GM19035 (cell line): ENCODE measurements at regions not wholly inside any gene's neighbourhood (a gene's known extent, or its start where the extent isn't known, plus 50 kb on each side); places are given as distances from the start of the nearest gene placed in this dataset.

ENCODE experiments used
- ATAC-seq: cut with Tn5 transposase; IDR thresholded peaks from one replicate; pipeline ENCODE4 v1.9.1; 2021; ENCODE audit not compliant: unreplicated experiment

DNA sequence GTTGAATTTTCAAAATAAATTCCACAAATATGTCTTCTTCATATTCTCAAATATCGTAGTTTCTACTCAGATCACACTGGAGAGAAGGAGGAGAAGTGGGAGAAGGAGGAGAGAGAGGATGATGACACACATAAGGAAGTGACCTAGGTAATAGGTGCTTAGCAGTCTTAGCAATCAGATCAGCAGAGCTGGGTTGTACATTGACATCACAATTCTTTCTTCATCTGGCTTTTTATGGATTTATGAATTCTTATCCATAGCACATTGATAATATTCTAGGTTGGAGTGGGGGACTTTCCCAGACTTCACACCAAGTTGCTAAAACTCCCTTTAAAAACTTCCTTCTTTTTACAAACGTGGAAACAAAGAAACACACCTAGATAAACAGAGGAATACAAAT, 86.9 kb downstream of the FGF9 start:
- ATAC-seq: no peak

DNA sequence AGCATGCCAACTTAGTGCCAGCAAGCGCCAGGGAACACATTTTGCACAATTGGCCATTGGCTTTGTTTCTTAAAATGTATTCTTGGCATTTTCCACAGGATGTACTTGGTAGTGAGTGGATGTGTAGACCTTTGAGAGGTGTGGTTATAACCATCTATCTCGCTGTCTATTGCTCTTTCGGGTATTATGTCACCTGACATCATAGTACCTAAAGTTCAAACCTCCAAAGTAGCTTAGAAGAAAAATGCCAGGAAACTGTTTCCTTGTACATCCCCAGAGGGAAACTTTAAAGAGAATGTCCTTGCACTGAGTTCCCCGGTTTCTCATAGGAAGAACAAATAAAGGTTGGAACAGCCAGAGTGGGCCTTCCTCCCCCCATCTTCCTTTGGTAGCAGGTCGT, 87.6 kb downstream of the FGF9 start:
- ATAC-seq: no peak

DNA sequence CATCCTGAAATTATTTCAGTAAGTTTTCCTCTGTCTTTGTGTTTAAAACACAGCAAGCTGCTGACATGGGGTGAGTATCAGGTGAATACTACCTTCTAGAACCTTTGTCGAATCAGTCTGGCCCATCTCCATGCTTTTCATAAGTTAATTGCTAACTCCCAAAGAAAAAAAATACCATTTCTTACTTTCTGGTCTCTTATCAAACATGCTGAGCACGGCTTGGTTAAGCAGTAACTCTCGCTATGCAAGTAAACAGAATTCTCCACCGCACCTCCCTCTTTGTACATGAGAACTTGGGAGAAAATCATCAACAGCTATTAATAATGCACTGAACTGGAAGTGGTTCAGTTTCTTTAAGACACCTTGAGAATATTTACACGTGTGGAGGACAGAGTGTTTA, 88.6 kb downstream of the FGF9 start:
- no peak for ATAC-seq

DNA sequence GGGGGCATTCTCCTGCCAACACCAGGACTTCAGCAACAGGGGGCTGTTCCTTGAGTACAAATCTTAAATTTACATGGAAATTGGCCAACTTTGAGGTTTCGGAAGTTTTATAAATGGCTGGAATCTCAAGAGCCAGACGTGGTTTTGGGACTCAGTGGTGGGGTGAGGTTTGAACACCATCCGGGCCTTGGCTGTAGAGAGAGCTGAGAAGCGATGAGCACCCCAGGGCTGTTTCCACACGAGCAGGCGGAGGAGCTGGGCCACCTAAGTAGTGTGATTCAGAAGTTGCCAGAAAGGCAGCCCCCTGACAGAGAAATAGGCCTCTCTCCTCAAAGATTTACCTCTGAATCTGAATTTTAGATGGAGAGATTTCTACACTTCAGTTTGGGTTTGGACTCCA, 89.0 kb downstream of the FGF9 start:
- ATAC-seq: no peak

DNA sequence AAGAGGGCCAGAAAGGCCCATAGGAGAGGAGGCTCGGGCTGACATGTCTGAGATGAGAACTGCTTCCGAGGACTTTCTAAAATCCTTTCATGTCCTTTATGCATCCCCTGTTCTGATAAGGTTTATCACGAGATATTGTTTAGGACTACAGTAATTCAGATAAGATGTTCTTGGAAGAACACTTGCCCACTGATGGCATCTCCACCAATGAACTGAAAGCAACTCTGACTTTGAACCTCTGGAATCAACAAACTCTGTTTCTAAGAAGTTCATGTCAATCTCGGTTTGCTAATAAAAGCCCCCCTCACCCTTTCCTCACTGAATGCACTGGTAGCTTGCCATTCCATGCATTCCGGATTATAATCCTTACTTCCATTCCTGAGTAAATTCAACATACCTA, 90.9 kb downstream of the FGF9 start:
- ATAC-seq: no peak

DNA sequence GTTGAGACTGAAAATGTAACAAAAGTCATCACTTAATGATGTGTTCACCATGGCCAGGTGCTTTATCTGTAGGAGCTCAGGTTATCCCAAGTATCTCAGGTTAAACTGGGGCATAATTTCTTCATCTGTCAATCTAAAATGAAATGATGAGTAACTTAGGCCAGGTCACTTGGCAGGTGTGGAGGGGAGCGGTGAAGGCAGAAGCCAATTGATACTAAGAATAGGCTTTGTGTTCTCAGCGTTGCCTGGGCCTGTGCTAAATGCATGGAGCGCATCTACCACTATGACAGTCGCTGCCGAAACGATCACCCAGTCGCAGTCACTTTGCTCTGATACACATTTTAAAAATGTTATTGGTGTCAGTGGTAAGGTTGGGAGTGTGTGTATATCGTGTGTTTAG, 91.6 kb downstream of the FGF9 start:
- no peak for ATAC-seq

DNA sequence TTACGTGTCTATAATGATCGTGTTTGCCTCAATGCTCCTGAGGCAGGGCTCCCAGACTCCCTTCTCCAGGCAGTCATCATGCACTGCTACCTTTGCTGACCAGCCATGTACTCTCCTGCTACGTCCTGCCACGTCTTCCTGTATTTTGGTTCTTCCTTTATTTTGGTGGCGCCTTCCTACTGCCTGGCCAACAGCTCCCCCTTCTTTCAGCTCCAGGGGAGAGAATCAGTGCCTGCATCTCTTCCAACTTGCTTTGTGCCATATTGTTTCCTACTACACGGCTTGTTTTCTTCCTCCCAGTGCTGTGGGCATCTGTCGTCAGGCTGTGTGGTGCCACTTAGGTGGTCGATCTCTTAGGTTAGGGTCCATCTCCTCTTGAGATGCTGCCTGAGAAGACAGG, 96.2 kb downstream of the FGF9 start:
- no peak for ATAC-seq

DNA sequence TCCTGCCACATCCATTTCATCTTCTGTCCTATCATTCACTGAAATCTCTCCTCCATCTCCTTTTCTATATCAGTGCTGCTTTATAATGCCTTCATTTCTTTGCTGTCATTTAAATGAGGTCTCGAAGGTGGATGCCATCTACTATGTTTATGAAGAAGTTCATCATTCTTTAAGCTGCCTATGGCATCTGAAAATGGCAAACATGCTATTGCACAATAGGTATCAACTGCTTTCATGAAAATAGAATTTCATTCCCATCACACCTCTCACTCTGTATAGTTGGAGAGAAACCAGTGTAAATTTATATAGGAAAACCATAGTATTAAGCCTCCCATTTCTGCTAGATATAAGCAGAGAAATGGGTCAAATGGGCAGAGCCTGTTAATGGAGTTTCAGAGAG, 100.2 kb downstream of the FGF9 start:
- no peak for ATAC-seq

DNA sequence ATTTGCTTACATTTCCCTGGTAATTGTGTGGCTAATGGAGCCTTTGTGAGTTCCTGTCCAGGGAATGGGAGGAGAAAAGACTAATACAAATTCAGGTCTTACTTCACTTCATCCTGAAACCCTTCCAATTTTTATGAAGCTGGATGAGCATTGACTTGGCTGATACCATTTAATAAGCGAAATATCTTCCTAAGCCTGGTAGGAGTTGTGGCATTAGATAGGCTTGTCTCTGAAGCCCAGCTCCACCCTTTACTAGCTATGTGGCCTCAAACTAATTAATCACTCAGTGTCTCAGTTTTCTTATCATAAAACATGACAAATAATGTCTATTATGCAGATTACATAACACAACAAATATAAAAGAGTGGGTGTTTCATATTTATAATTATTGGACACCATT, 106.3 kb downstream of the FGF9 start:
- no peak for ATAC-seq

DNA sequence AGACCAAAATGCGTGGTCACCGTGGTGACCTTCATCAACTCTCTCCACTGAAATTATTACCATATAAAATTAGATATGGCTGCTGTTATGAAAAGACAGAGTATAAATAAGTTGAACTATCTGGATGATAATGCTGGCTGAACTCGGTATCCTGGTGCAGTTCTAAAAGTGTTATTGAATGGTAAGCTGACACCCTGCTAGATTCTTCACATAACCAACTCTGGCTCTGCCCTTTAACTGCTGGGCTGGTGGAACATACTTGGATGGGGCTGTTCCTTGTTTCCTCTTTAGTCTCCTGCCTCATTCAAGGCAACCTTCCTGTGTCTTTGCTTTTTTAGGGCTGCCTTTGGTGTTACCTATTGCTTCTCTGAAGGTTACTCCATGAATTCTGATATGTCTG, 106.9 kb downstream of the FGF9 start:
- ATAC-seq: no peak

DNA sequence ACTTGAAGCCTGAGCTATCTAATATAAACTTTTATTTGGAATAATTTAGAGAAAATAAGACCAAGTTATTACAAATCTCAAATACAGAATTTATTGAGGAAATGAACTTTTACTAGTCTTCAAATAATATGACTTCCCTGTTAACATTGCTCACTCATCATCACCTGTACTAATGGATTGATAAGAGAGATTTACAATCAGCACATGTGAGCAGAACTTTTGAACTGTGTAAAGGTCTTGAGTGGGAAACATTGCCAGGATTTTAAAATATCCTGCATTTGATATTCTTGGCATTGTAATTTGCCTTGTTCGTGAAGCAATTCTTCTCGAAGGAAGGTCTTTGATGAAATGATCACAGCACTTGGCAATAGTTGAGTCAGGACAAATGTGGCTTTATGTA, 111.9 kb downstream of the FGF9 start:
- no peak for ATAC-seq

DNA sequence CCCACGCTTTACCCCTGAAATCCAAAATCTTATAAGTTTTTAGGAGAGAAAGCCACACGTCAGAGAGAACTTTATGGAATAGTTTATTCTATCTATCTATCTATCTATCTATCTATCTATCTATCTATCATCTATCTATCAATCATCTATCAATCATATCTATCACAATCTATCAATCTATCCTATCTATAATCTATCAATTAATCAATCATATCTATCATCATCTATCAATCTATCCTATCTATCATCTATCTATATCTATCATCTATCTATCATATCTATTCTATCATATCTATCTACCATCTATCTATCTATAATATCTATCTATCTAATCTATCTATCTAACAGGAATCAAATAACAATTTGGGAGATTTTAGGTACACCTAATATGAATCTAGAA, 115.1 kb downstream of the FGF9 start:
- no peak for ATAC-seq

DNA sequence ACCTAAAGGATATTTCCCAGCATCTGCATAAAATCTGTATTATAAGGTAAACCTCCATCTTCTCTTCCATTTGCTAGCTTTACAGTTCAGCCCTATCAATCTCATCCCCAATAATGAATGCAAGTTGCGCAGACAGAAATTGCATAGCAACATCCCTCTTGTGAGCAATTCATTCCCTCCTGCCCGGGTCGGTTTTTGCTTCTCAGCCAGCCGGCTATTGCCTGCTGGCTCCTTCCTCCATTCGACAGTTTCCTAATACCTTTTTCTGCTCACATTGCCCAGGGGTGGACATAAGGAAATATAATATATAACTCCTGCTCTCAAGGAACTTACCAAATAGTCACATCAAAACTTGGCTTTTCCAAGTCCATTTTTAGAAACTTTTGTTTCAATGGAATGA, 125.2 kb downstream of the FGF9 start:
- ATAC-seq: no peak

DNA sequence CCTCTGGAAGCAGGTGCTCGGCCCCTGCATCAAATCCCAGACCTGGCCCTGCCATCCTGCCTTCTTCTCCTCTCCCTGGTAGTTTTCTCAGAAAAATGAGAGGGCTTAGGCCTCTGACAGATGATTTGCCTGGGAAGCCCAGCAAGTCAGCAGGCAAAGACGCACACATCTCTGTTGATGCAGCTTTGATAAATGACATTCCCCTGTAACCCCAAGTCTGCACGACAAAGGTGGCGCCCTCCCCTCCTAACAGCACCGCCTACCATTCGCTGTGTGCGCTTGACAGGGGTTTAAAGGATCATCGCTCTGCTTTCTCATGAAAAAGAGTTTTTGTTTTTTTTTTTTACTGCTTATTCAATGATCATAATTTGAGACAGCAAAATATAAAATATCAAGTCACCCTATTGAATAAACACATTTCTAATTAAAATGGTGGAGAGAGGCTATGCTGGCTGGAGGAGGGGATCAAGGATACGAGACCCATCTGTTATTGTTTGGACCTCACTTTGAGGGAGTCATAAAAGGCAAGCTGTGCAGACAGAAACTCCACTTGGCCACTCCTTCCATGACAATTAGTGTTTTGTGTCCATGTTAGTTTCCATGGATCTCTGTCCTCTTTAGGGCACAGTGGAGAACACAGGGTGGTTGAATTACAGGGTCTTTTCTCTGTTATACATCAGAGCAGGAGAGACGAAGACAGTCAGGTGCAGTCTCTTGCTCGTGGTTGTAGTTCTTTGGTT, 126.1 kb downstream of the FGF9 start:
- no peak for ATAC-seq

DNA sequence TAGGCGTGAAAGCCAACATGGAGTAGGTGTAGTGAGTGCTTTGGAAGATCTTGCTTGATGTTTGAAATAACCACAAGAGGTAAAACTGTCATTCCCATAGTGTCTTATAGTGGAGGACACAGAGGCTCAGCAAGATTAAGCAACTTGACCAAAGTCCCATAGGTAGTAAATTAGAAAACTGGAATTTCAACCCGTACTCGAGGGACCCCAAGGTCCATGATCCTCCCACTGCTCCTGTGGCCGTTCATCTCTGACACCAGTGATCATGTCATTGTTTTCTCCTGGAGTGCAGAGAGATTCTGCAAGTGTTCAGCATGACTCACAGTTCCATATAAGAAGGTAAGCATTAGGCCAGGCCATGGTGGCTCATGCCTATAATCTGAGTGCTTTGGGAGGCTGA, 126.9 kb downstream of the FGF9 start:
- ATAC-seq: no peak

DNA sequence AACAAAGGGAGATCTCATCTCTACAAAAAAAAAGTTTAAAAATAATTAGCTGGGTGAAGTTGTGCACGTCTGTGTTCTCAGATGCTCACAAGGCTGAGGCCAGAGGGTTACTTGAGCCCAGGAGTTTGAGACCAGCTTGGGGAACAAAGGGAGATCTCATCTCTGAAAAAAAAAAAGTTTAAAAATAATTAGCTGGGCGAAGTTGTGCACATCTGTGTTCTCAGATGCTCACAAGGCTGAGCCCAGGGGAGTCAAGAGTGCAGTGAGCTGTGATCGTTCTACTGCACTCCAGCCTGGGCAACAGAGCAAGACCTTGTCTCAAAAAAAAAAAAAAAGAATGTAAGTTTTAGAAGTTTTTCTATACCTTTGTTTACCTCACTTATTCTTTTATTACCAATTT, 127.3 kb downstream of the FGF9 start:
- ATAC-seq: no peak

DNA sequence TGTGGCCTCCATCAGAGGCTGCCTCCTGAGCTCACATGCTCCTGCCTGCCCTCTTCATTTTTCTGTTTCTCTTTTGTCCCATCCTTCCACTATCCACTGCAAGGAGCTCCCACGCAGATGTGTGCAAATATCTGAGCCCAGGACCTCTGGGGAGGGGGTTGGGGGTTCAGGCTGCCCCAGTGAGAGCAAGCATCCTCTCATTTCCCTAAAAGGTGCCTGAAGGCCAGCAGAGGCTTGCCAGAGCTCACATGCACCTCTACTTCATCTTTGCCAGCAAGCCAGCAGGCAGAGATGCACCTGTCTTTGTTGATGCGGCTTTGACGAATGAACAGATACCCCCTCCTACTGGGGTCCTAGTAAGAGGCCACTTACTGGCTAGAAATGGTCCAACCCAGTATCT, 128.8 kb downstream of the FGF9 start:
- no peak for ATAC-seq

DNA sequence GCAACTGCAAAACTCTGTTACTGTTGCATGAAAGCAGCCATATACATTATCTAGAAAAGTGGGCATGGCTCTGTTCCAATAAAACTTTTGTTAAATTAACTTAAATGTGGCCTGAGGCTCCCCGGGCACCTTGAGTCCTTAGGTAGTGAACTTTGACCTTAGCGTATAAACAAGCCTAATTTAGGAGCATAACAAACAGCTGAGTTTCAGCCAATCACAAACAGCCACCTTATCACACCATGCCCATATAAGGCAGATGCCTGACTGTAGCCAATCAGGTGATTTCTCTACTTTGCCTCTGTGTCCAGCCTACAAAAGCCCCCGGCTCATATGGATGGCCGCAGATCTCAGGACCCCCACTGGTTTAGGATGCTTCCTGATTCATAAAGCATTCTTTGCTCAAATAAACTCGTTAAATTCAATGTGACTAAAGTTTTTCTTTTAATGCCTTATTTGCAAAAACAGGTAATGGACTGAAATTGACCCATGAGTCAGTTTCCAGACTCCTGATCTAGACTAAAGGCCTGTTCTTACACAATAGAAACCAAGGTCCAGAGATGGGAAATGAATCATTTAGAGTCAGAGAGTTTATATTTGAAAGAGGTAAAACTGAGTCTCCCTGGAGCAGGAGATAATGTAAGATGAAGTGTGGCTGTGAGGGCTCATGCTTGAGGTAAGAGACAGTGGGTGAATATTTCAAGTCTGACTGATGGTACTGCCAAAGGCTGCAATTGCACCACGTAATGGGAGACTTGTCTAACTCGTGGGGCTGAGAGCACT, 130.2 kb downstream of the FGF9 start:
- ATAC-seq: no peak

DNA sequence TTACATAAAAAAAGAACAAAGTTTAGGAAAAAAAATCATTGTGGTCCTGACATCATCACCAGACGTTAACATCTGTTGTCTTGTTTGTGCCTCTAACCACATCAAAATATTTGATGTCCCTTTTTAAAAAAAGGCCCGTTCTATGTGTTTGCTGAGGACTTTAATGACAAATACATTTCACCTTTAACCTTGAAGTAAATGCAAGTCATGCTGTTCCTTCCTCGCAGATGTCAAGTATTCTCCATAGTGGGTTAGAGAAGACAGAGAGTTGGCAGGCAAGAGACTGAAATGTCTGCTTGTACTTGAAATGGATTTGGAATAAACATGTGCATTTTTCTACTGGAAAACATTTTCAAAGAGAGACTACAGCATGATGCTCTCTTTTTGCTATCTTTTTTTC, 134.9 kb downstream of the FGF9 start:
- ATAC-seq: no peak

DNA sequence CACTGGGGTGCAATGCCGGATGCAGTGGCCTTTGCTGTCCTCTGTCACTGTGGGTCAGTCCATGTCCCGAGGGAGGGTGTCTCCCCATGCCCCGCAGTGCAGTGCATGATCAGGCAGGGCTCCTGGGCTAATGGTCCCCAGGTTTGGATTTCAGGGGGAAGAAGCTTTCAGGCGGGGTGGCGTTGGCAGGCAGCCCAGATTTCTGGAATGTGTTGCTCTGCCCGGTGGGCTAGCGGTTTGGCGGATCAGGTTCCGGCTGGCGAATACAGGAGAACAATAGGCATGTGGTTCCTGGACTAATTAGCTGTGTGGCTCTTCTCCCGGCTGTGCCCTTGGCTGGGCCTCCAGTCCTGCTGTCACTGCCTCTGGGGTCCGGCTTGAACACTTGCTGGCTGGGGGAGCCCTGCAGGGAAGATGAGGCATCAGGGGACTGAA, 141.3 kb downstream of the FGF9 start:
- no peak for ATAC-seq

DNA sequence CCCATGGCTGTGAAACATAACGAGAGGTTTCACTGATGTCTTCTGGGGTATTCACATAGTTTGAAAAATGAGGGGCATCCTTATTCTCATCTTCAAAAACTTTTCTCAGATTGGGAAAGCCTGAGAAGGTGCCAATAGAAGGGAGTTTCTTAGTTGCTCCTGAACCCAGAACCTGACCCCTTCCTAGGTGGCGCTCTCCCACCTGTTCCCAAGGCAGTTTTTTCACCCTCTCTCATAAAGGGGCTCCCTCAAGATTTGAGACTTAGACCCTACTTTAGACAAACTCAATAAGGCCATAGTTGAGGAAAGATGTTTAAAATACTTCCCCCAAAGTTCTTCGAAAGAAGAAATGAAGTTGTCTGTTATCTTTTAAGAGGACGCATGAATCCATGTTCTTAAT, 142.2 kb downstream of the FGF9 start:
- no peak for ATAC-seq

DNA sequence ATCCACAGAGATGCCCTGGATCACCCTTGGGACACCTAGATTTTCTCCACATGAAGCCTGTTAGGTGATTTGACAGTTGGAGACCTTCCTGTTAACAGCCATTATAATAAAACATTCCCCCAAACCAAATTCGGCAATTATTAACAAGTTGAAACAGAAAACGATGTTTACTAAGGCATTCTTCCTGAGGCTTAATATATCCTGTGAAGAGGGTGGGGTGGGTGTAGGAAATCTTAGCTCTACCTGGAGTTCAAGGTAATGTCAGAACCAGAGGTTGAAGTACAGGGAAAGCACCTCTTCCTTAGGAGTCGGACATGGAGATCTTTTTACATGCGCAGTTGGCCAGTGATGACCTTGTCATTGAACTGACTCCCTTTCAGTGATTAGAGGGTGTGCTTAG, 143.0 kb downstream of the FGF9 start:
- no peak for ATAC-seq

DNA sequence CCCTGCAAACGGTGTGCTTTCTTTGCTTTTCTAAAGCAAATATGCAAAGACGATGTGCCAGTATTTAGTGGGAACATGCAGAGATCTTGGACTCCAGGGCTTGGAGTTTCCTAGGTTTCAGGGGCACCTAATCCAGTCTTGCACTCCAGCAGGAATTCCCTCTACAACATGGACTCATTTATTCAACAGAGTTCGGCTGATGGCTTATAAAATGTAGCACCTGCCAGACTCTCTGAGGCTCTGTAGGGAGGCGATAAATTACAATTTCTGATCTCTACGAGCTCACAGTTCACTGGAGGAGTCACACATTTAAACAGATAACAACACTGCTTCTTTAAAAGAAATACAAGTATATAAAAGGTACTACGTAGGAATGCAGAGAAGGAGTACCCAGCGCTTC, 143.7 kb downstream of the FGF9 start:
- no peak for ATAC-seq
